Heart right ventricle (tissue), 16 donors: ENCODE measurements at regions not wholly inside any gene's neighbourhood (a gene's known extent, or its start where the extent isn't known, plus 50 kb on each side); places are given as distances from the start of the nearest gene placed in this dataset.

Experiments
- ATAC-seq, 8 donors: fragments of 200-7000 bp; cut with Tn5 transposase; one replicate each; pipeline ENCODE4 v1.9.1; 2020; ENCODE audit warnings: mild to moderate bottlenecking in 8 of 8, moderate library complexity in 8 of 8, moderate number of reproducible peaks in 1 of 8
- DNase-seq, 2 donors: peaks; one replicate each; pipeline ENCODE4 v3.0.0-alpha.2; 2020
- H3K27ac ChIP-seq, 10 donors: fragments of 200-600 bp; sonication (generic) in 2 of 10; one replicate each; pipeline versions ENCODE4 v1.5.0 to v1.8.0; 2020 to 2022; ENCODE audit warnings: mild to moderate bottlenecking in 3 of 10
- H3K27me3 ChIP-seq, 7 donors: fragments of 200-600 bp; one replicate each; pipeline ENCODE4 v1.8.0; 2021 to 2022; ENCODE audit warnings: mild to moderate bottlenecking in 2 of 7
- H3K36me3 ChIP-seq, 9 donors: fragments of 200-600 bp; sonication (generic) in 1 of 9; one replicate each; pipeline versions ENCODE4 v1.5.0 to v1.8.0; 2020 to 2022; ENCODE audit warnings: mild to moderate bottlenecking in 2 of 9
- H3K4me1 ChIP-seq, 9 donors: fragments of 200-600 bp; sonication (generic) in 1 of 9; one replicate each; pipeline versions ENCODE4 v1.5.0 to v1.8.0; 2020 to 2022; ENCODE audit warnings: mild to moderate bottlenecking in 4 of 9
- H3K4me3 ChIP-seq, 10 donors: fragments of 200-600 bp; sonication (generic) in 2 of 10; one replicate each; pipeline versions ENCODE4 v1.5.0 to v1.8.0; 2020 to 2022; ENCODE audit warnings: mild to moderate bottlenecking in 7 of 10, moderate library complexity in 2 of 10
- H3K9me3 ChIP-seq, 11 donors: fragments of 200-600 bp in 10 of 11; sonication (generic) in 2 of 11; one replicate each; pipeline versions ENCODE4 v1.5.0 to v1.8.0; 2013 to 2022; ENCODE audit warnings: mild to moderate bottlenecking in 2 of 11, control low read depth in 1 of 11, moderate library complexity in 1 of 11
- CTCF ChIP-seq, 9 donors: fragments of 200-600 bp; sonication (generic) in 2 of 9; IDR thresholded peaks; one replicate each; pipeline versions ENCODE4 v1.5.0 to v1.8.0; 2021 to 2022; ENCODE audit warnings: antibody characterized with exemption in 9 of 9, mild to moderate bottlenecking in 5 of 9, moderate library complexity in 1 of 9
- WGBS, 2 donors: extraction: QIAGEN DNeasy Blood & Tissue Kit; methylation state at CpG; one replicate each; pipeline ENCODE4 v1.1.7; 2013; ENCODE audit warnings: inconsistent platforms in 1 of 2; 5-methylcytosine and 5-hydroxymethylcytosine counted together
- intact Hi-C, 10 donors: fragments of 100-400 bp; cut with DNase I; formaldehyde crosslinking; loops; one replicate each; pipeline versions ENCODE4 v1.11.1 to v1.14.2; 2022
- donor health status: Arrhythmogenic right ventricular cardiomyopathy.
- donor health status: ischemic (EF 13 %, LVEDD 7.1; RV severe dilation, severe dysfunction).
- donor health status: healthy with polysubstance abuse.
- donor health status: DM: no; HTN: yes; CAD: no.
- donor health status: DM: no; HTN: no; CAD: no.
- donor health status: ischemic (EF 25% LVEDD 6.9; RV normal size, moderate dysfunction).
- donor health status: ischemic (EF 25% LVEDD 5.7; RV mildly dilated, moderate dysfunction).
- donor health status: healthy.
- donor health status: DM: yes; HTN: yes; CAD: no.
- donor health status: Ischemic cardiomyopathy.
- donor health status: ischemic (EF 35%, LVEDD 5.7; RV mildly dilated, moderate dysfunction).
- donor health status: nonischemic (EF 11% LVEDD 7.7; RV severe dilation, severe dysfunction).
- donor health status: DM: yes; HTN: yes; CAD: no.
- donor health status: PGD.
- donor health status: ischemic (EF 29% LVEDD 5.4; RV normal size, mild dysfunction).
- donor health status: nonischemic (EF 23%, LVEDD 6.1; RV moderate dilation, normal function).

- no peak for TF ChIP-seq CTCF (IDR thresholded peaks at IDR 0.05)
- ATAC-seq, result peak in 2 of 8 donors; percentile 32 to 43
- no peaks in the 10 kb centered on the region for H3K9me3 ChIP-seq
- no peak overlapping the region for H3K4me3 ChIP-seq
- 72 to 83% methylated on average over 9 of the region's 9 CpGs for WGBS, 2 donors
- H3K27me3 ChIP-seq, result peaks cover 0 to 16% (median 0%) of the 10 kb centered on the region in 7 donors
- no peak for DNase-seq
- peak overlapping the region in 2 of 10 donors; percentile 17 to 44 for H3K27ac ChIP-seq
- H3K36me3 ChIP-seq, result no peaks in the 10 kb centered on the region
- H3K4me1 ChIP-seq, result peaks cover 2 to 74% (median 37%) of the 10 kb centered on the region in 9 donors
- intact Hi-C loops, result no loop called here
Observed at GRCh38 chrX:10021461-10022272, 54.5 kb downstream of the CLDN34 start.

- H3K36me3 ChIP-seq, result no peaks in the 10 kb centered on the region
- WGBS, 2 donors, result 75 to 76% methylated on average over 5 of the region's 5 CpGs
- no peak for DNase-seq
- peak overlapping the region in 2 of 10 donors; percentile 17 to 21 for H3K27ac ChIP-seq
- no peaks in the 10 kb centered on the region for H3K9me3 ChIP-seq
- peaks cover 0 to 11% (median 0%) of the 10 kb centered on the region in 7 donors for H3K27me3 ChIP-seq
- ATAC-seq, result no peak
- peaks cover 2 to 69% (median 32%) of the 10 kb centered on the region in 9 donors for H3K4me1 ChIP-seq
- TF ChIP-seq CTCF (IDR thresholded peaks at IDR 0.05), result no peak
- intact Hi-C loops, result no loop called here
- no peak overlapping the region for H3K4me3 ChIP-seq
Observed at GRCh38 chrX:10022273-10022541, 55.0 kb downstream of the CLDN34 start.

- Histone ChIP-seq H3K4me3 (no peak overlapping the region), H3K4me1 (peaks cover 2 to 64% (median 29%) of the 10 kb centered on the region in 9 donors), H3K27me3 (peaks cover 0 to 8% (median 0%) of the 10 kb centered on the region in 7 donors), H3K9me3 (no peaks in the 10 kb centered on the region), H3K27ac (peak overlapping the region in 1 of 10 donors; percentile 21), H3K36me3 (no peaks in the 10 kb centered on the region)
- peak; percentile 20 to 40 for DNase-seq
- ATAC-seq, result peak in 7 of 8 donors; percentile 42 to 79 (median 70)
- WGBS, 2 donors, result 35 to 45% methylated on average over 10 of the region's 10 CpGs
- intact Hi-C loops, result no loop called here
- TF ChIP-seq CTCF (IDR thresholded peaks at IDR 0.05), result no peak
Observed at GRCh38 chrX:10022580-10023245, 55.6 kb downstream of the CLDN34 start.

- Histone ChIP-seq H3K4me3 (no peak overlapping the region), H3K27ac (no peak overlapping the region), H3K27me3 (peaks cover 0 to 4% (median 0%) of the 10 kb centered on the region in 7 donors), H3K36me3 (no peaks in the 10 kb centered on the region), H3K4me1 (peaks cover 0 to 60% (median 22%) of the 10 kb centered on the region in 9 donors), H3K9me3 (no peaks in the 10 kb centered on the region)
- intact Hi-C loops, result no loop called here
- TF ChIP-seq CTCF (IDR thresholded peaks at IDR 0.05), result no peak
- ATAC-seq (no peak), DNase-seq (no peak)
- 92 to 94% methylated on average over 7 of the region's 7 CpGs for whole genome bisulfite sequencing, 2 donors
Observed at GRCh38 chrX:10023821-10024220, 56.7 kb downstream of the CLDN34 start.
